ENCODE measurements at regions not wholly inside any gene's neighbourhood (a gene's known extent, or its start where the extent isn't known, plus 50 kb on each side); places are given as distances from the start of the nearest gene placed in this dataset.

GRCh38 chr18:55748227-55748738 lies 160.3 kb upstream of the TCF4 start:
- no peak for TF ChIP-seq EZH2 (IDR thresholded peaks at IDR 0.05)
- TF ChIP-seq, protein P1, sequence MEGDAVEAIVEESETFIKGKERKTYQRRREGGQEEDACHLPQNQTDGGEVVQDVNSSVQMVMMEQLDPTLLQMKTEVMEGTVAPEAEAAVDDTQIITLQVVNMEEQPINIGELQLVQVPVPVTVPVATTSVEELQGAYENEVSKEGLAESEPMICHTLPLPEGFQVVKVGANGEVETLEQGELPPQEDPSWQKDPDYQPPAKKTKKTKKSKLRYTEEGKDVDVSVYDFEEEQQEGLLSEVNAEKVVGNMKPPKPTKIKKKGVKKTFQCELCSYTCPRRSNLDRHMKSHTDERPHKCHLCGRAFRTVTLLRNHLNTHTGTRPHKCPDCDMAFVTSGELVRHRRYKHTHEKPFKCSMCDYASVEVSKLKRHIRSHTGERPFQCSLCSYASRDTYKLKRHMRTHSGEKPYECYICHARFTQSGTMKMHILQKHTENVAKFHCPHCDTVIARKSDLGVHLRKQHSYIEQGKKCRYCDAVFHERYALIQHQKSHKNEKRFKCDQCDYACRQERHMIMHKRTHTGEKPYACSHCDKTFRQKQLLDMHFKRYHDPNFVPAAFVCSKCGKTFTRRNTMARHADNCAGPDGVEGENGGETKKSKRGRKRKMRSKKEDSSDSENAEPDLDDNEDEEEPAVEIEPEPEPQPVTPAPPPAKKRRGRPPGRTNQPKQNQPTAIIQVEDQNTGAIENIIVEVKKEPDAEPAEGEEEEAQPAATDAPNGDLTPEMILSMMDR (IDR thresholded peaks at IDR 0.05): no peak
- TF ChIP-seq EZH2phosphoT487 (IDR thresholded peaks at IDR 0.05): no peak
